ENCODE measurements at regions not wholly inside any gene's neighbourhood (a gene's known extent, or its start where the extent isn't known, plus 50 kb on each side); places are given as distances from the start of the nearest gene placed in this dataset.

GRCh38 chr1:56390232-56390867, 189.0 kb downstream of the PLPP3 start:
- no peaks in the 10 kb centered on the region for H3K27me3 Mint-ChIP-seq (ENCODE audit: unreplicated experiment)
- H3K27ac Mint-ChIP-seq (ENCODE audit: unreplicated experiment) = peak overlapping the region; percentile 64
- H3K9me3 Mint-ChIP-seq (ENCODE audit: unreplicated experiment) = no peaks in the 10 kb centered on the region
- peaks cover 17% of the 10 kb centered on the region for H3K4me1 Mint-ChIP-seq (ENCODE audit: unreplicated experiment)
- H3K4me3 Mint-ChIP-seq (ENCODE audit: unreplicated experiment) = no peak overlapping the region
- TF ChIP-seq, protein P1, sequence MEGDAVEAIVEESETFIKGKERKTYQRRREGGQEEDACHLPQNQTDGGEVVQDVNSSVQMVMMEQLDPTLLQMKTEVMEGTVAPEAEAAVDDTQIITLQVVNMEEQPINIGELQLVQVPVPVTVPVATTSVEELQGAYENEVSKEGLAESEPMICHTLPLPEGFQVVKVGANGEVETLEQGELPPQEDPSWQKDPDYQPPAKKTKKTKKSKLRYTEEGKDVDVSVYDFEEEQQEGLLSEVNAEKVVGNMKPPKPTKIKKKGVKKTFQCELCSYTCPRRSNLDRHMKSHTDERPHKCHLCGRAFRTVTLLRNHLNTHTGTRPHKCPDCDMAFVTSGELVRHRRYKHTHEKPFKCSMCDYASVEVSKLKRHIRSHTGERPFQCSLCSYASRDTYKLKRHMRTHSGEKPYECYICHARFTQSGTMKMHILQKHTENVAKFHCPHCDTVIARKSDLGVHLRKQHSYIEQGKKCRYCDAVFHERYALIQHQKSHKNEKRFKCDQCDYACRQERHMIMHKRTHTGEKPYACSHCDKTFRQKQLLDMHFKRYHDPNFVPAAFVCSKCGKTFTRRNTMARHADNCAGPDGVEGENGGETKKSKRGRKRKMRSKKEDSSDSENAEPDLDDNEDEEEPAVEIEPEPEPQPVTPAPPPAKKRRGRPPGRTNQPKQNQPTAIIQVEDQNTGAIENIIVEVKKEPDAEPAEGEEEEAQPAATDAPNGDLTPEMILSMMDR (IDR thresholded peaks at IDR 0.05; ENCODE audit: unreplicated experiment) = no peak
- no peaks in the 10 kb centered on the region for H3K36me3 Mint-ChIP-seq (ENCODE audit: low read depth, unreplicated experiment)
- DNase-seq (ENCODE audit: low spot score) = no peak

DNA sequence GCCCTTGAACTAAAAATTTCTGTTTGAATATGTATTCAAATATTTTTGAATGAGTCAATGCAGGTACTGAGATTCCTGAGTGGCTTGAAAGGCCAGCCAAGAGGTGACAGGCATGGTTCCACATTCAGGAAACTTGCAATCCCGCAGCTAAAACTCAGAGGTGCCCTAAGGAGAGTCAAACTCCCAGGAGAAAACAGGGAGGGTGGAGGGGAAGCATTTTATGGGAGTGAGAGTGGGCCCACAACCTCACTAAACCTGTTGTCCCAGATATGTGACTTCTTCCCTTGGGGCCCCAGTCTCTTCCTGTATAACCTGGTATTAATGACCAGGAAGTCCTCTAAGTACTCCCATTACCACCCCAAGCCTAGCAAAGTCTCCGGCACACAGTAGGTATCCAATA, 189.6 kb downstream of the PLPP3 start:
- H3K27ac Mint-ChIP-seq (ENCODE audit: unreplicated experiment) = peak overlapping the region; percentile 64
- H3K4me1 Mint-ChIP-seq (ENCODE audit: unreplicated experiment) = peaks cover 17% of the 10 kb centered on the region
- H3K27me3 Mint-ChIP-seq (ENCODE audit: unreplicated experiment) = no peaks in the 10 kb centered on the region
- H3K36me3 Mint-ChIP-seq (ENCODE audit: low read depth, unreplicated experiment) = no peaks in the 10 kb centered on the region
- DNase-seq (ENCODE audit: low spot score) = no peak
- TF ChIP-seq, protein P1 (IDR thresholded peaks at IDR 0.05; ENCODE audit: unreplicated experiment) = no peak
- H3K4me3 Mint-ChIP-seq (ENCODE audit: unreplicated experiment) = no peak overlapping the region
- no peaks in the 10 kb centered on the region for H3K9me3 Mint-ChIP-seq (ENCODE audit: unreplicated experiment)

DNA sequence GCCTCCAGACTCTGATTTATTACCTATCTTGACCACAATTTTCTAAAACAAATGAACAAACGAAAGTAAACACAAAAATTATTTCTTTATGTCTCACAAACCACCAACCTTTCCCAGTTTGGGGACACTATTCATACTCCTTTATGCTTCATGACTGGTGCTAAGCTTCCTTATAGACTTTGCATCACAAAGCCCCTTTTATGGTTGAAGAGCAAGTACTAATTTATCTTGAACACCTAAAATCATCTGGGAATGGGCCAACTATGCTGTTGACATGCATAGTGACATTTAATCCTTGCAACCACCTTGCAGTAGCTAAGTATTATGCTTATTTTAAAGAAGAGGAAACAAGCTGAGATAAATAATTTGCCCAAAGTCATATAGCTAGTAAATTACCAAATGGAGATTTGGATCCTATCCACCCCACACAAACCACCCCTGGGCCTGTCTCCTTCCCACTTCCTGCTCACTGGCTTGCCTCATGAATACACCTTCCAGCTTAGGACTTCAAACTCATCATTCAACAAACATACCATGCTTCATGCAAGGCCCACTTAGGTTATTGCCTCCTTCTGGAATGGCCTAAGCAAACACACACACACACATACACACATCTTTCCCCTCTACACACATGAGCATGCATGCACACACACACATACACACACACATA, 192.2 kb downstream of the PLPP3 start:
- no peak for DNase-seq (ENCODE audit: low spot score)
- Mint-ChIP-seq H3K36me3 (ENCODE audit: low read depth, unreplicated experiment) (no peaks in the 10 kb centered on the region), H3K4me1 (ENCODE audit: unreplicated experiment) (peaks cover 17% of the 10 kb centered on the region), H3K4me3 (ENCODE audit: unreplicated experiment) (no peak overlapping the region), H3K9me3 (ENCODE audit: unreplicated experiment) (no peaks in the 10 kb centered on the region), H3K27me3 (ENCODE audit: unreplicated experiment) (no peaks in the 10 kb centered on the region), H3K27ac (ENCODE audit: unreplicated experiment) (no peak overlapping the region)
- TF ChIP-seq, protein P1 (IDR thresholded peaks at IDR 0.05; ENCODE audit: unreplicated experiment) = no peak

DNA sequence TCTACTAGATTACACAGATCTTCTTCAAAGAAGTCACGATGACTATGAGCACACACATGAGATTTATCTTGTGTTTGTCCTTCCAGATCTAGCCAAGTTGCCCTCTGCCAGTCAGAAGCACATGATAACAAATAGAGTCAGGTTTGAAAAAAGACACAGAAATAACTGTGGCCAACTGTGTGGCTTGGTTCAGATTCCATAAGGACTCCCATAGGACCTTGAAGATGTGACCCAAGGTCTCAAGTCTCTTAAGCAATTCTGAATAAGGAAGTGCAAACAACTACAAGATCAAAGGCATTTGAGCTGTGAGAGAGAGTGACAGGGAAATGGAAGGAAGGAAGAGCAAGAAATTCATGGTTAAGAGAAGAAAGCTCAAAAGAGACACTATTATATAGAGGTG, 194.0 kb downstream of the PLPP3 start:
- no peaks in the 10 kb centered on the region for H3K9me3 Mint-ChIP-seq (ENCODE audit: unreplicated experiment)
- no peak overlapping the region for H3K4me3 Mint-ChIP-seq (ENCODE audit: unreplicated experiment)
- H3K27me3 Mint-ChIP-seq (ENCODE audit: unreplicated experiment) = no peaks in the 10 kb centered on the region
- no peak overlapping the region for H3K27ac Mint-ChIP-seq (ENCODE audit: unreplicated experiment)
- no peak for DNase-seq (ENCODE audit: low spot score)
- H3K36me3 Mint-ChIP-seq (ENCODE audit: low read depth, unreplicated experiment) = no peaks in the 10 kb centered on the region
- peaks cover 4% of the 10 kb centered on the region for H3K4me1 Mint-ChIP-seq (ENCODE audit: unreplicated experiment)
- TF ChIP-seq, protein P1 (IDR thresholded peaks at IDR 0.05; ENCODE audit: unreplicated experiment) = no peak

DNA sequence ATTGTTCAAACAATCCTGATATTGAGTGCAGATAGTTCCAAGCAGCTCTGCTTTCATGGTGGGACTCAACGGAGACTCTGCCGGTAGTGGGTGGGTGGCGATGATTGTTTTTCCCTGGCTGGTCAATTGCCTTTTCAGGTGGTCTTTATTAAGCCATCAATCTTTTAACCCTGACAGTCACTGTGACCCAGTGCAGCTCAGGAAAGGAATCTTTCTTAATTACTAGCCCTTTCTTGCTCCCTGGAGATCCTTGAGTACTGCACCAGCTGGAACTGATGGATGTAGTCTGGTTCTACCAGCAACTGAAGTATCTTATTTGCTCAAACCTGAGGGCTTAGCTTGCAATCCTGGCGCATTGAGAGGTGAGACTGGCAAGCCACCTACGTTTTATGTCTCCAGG, 196.4 kb downstream of the PLPP3 start:
- DNase-seq (ENCODE audit: low spot score) = no peak
- Mint-ChIP-seq H3K4me1 (ENCODE audit: unreplicated experiment) (no peaks in the 10 kb centered on the region), H3K4me3 (ENCODE audit: unreplicated experiment) (no peak overlapping the region), H3K27me3 (ENCODE audit: unreplicated experiment) (no peaks in the 10 kb centered on the region), H3K27ac (ENCODE audit: unreplicated experiment) (no peak overlapping the region), H3K9me3 (ENCODE audit: unreplicated experiment) (no peaks in the 10 kb centered on the region), H3K36me3 (ENCODE audit: low read depth, unreplicated experiment) (no peaks in the 10 kb centered on the region)
- TF ChIP-seq, protein P1 (IDR thresholded peaks at IDR 0.05; ENCODE audit: unreplicated experiment) = no peak

Measured in endothelial cell (in vitro differentiated cells).